GM21786 (cell line): ENCODE measurements at regions not wholly inside any gene's neighbourhood (a gene's known extent, or its start where the extent isn't known, plus 50 kb on each side); places are given as distances from the start of the nearest gene placed in this dataset.

Experiments
- ATAC-seq: cut with Tn5 transposase; IDR thresholded peaks from one replicate; pipeline ENCODE4 v1.9.1; 2021; ENCODE audit not compliant: unreplicated experiment

GRCh38 chr4:184310881-184311709 is 93.4 kb upstream of the ENPP6 start:
- ATAC-seq, result no peak

GRCh38 chr4:184310171-184310567 is 92.5 kb upstream of the ENPP6 start:
- peak; percentile 24 for ATAC-seq

GRCh38 chr4:184309241-184310170 is 91.8 kb upstream of the ENPP6 start:
- ATAC-seq, result no peak

GRCh38 chr4:184306949-184307348 is 89.3 kb upstream of the ENPP6 start:
- ATAC-seq, result no peak

- no peak for ATAC-seq
Measured at GRCh38 chr4:184306470-184306869, 88.8 kb upstream of the ENPP6 start.

GRCh38 chr4:184300816-184301215 is 83.1 kb upstream of the ENPP6 start:
- ATAC-seq, result no peak

- no peak for ATAC-seq
Measured at GRCh38 chr4:184298254-184298653, 80.6 kb upstream of the ENPP6 start.

- no peak for ATAC-seq
Measured at GRCh38 chr4:184295206-184295605, 77.5 kb upstream of the ENPP6 start.

DNA sequence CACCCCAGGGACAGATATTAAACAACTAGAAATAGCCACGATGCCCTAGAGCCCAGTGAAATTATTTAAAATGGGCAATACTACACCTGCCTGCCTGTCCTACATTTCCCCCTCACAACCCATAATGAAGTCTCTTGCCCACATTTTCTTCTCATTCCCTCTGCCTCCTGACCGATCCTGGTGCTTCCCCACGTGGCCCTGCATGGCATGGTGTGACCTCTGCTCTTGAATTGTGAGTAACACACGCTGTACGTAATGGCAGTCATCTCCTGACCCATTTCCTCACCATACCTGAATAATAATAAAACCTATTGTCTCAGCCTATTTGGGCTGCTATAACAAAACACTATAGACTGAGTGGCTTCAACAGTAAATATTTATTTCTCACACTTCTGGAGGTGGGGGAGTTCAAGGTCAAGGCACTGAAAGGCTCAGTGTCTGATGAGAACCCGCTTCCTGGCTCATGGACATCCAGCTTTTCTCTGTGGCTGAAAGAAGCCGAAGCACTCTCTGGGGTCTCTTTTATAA is 77.0 kb upstream of the ENPP6 start:
- no peak for ATAC-seq

DNA sequence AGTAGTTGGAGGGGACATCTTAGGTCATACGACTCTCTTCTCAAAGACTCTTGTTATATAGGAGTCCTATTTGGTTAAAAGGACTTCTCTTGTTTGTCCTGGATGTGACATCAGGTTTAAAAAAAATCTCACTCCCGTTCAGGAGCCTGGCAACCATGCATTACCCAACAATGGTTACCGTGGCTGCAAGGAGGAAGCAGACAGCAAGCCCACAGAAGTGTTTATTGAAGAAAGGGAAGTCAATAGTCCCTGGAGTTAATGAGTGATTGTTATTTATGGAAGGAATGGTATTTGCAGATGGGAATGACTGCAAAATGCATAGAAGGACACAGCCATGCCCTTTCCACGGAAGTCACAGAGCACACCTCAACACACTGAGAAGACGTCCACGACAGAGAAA is 75.9 kb upstream of the ENPP6 start:
- no peak for ATAC-seq

DNA sequence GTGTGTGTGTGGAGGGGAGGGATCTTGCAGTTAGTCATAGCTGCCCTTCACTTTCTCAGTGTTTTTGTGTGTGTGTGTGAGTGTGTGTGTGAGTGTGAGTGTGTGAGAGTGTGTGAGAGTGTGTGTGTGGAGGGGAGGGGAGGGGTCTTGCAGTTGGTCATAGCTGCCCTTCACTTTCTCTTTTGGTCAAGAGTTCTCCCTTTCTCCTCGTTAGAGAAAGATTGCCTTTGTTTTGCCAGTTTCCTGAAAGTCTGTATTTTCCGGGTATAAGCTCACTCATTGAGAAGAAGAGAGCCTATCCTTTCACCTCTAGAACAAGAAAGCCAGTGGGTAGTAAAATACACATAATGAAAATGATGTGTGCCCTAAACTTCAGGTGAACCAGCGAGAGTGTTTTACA is 75.2 kb upstream of the ENPP6 start:
- no peak for ATAC-seq

DNA sequence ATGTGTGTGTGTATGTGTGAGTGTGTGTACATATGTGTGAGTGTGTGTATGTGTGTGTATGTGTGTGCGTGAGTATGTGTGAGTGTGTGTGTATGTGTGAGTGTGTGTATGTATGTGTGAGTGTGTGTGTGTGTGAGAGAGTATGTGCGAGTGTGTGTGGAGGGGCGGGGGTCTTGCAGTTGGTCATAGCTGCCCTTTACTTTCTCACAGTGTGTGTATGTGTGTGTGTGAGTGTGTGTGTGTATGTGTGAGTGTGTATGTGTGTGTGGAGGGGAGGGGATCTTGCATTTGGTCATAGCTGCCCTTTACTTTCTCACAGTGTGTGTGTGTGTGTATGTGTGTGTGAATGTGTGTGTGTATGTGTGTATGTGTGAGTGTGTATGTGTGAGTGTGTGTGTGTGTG is 74.8 kb upstream of the ENPP6 start:
- no peak for ATAC-seq

- ATAC-seq, result no peak
Measured at GRCh38 chr4:184289179-184289535, 71.5 kb upstream of the ENPP6 start.

- peak; percentile 47 for ATAC-seq
Measured at GRCh38 chr4:184288451-184289178, 70.9 kb upstream of the ENPP6 start.

DNA sequence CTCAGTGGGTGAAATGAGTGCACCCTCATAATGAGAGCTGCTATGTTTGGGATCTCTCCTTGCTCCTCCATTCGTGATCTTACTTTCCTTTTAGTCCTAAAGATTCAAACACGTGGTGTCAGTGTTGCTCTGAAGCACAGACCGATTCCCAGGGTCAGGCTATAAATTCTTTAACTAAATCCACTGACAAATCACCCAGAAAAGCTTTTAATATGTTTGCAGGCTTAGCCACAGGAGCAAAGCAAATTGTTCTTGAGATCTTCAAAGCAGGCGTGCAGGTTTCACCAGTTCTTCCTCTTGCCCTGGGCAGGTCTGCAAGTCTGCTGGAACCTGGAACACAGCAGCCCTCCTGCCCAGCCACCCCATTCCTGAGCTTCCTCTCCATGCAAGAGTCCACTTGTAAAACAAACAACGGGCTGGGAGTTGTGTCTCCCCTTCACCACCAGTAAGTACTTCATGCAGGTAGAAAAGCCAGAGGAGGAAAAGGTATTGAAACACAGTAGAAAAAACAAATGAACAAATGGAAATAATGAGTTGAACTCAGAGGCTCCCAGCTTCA is 70.1 kb upstream of the ENPP6 start:
- ATAC-seq, result no peak

DNA sequence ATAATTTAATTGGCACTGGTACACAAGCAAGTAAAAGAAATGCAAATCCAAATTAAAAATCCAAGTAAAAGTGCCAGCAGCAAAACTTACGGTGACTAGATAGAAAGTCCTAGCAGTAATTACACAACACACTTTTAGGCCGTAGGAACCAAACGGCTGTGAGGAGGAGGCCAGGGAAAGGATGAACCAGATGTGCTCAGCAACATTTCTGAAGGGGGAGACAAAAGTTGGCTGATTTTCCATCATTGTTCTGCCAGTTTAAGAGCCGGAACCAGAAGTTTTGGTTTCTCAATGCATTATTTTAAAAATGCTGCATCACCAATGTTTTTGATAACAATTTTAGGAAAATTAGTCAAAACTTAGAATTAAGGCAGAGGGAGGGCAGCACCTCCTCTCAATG is 68.7 kb upstream of the ENPP6 start:
- ATAC-seq, result no peak

DNA sequence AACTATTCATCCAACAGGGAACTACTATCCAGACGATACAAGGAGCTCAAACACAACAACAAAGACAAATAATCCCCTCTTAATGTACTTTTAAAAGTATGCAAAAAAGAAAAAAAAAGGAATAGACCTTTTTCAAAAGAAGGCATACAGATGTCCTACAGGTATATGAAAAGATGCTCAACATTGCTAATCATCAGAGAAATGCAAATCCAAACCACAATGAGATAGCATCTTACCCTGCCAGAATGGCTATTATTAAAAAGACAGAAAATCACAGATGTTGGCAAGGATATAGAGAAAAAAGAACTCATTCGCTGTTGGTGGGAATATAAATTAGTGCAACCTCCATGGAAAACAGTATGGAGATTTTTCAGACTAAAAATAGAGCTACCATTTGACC is 67.1 kb upstream of the ENPP6 start:
- ATAC-seq, result no peak

- no peak for ATAC-seq
Measured at GRCh38 chr4:184284336-184284690, 66.6 kb upstream of the ENPP6 start.

GRCh38 chr4:184283659-184284335 is 66.1 kb upstream of the ENPP6 start:
- ATAC-seq, result peak; percentile 2

DNA sequence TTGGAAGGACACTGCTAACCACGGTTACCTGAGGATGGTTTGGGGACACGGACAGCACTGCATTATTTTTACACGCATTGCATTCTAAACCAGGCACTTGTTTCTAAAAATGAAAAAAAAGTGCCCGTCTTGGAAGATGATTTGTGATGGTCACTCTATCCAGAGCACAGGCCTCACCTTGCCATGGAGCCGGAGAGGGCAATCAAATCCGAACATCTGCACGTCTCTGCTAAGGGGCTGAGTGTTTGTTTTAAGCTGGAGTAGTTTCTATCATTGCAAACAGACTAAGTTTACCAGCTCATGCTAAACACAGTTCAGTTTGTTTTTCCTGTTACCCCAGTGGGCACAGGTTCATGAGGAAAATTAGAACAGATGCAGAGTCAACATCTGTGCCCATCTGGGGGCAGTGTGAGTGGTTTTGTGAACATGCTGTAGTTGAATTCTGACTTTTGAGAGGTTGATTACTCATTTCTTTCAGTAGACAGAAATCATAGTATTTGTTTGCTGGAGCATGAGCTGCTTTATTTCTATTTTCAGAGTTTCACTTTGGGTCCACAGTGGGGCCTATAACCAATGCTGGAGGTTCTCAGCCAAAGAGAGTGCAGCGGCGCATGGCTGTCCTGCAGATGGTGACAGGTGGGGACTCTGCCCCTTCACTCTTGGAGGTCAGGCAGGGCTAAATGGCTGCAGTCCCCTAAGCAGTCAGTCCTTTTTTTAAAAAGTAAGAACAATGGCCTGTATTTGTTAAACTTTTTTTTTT is 65.4 kb upstream of the ENPP6 start:
- peak; percentile 57 for ATAC-seq
